ENCODE measurements at regions not wholly inside any gene's neighbourhood (a gene's known extent, or its start where the extent isn't known, plus 50 kb on each side); places are given as distances from the start of the nearest gene placed in this dataset.

DNA sequence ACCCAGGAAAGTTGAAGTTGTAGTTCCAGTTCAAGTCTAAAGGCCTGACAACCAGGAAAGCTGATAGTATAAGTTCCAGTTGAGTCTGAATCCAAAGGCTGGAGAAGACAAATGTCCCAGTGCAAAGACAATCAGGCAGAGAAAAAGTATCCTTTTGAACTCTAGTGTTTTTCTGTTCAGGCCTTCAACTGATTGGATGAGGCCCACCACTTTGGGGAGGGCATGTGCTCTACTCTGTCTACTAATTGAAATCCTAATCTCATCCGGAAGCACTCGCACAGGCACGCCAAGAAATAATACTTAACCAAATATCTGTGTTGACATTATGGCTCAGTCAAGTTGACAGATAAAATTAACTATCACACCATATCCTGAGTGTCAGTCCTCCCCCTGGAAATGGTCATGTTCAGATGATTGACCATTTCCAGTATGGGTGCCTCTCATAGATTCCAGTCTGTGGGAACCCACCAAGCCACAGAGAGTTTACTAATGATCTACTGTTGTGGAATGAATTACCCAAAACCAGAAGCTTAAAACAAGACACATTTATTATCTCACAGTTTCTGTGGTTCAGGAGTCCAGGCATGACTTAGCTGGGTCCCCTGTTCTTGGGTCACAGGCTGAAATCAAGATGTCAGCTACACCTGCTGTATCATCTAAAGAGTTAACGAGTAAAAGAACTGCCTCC lies 296.3 kb upstream of the ZP4 start:
- WGBS, 2 donors = 86% methylated on average over 4 of the region's 4 CpGs
- DNase-seq = no peak
- H3K36me3 ChIP-seq = no peaks in the 10 kb centered on the region
- no peaks in the 10 kb centered on the region for H3K27me3 ChIP-seq
- peaks cover 0 to 31% (median 0%) of the 10 kb centered on the region in 11 donors for H3K9me3 ChIP-seq
- H3K27ac ChIP-seq = no peak overlapping the region
- no peak for ATAC-seq
- no peak for TF ChIP-seq CTCF (IDR thresholded peaks at IDR 0.05)
- intact Hi-C loops (cut with DNase I) = no loop called here
- H3K4me3 ChIP-seq = no peak overlapping the region
- H3K4me1 ChIP-seq = no peaks in the 10 kb centered on the region

GRCh38 chr1:238177960-238178645 lies 287.4 kb upstream of the ZP4 start:
- no peak for ATAC-seq
- Histone ChIP-seq H3K4me3 (no peak overlapping the region), H3K4me1 (no peaks in the 10 kb centered on the region), H3K9me3 (peaks cover 0 to 29% (median 0%) of the 10 kb centered on the region in 11 donors), H3K36me3 (no peaks in the 10 kb centered on the region), H3K27me3 (no peaks in the 10 kb centered on the region), H3K27ac (no peak overlapping the region)
- no peak for DNase-seq
- intact Hi-C loops (cut with DNase I) = no loop called here
- no peak for TF ChIP-seq CTCF (IDR thresholded peaks at IDR 0.05)
- 74 to 77% methylated on average over 7 of the region's 7 CpGs for WGBS, 2 donors

GRCh38 chr1:238177351-238177750 lies 286.6 kb upstream of the ZP4 start:
- Histone ChIP-seq H3K4me3 (no peak overlapping the region), H3K4me1 (no peaks in the 10 kb centered on the region), H3K9me3 (peaks cover 0 to 22% (median 0%) of the 10 kb centered on the region in 11 donors), H3K27ac (no peak overlapping the region), H3K27me3 (no peaks in the 10 kb centered on the region), H3K36me3 (no peaks in the 10 kb centered on the region)
- DNase-seq (no peak), ATAC-seq (no peak)
- TF ChIP-seq CTCF (IDR thresholded peaks at IDR 0.05) = no peak
- intact Hi-C loops (cut with DNase I) = no loop called here
- 74 to 86% methylated on average over 1 of the region's 1 CpG for WGBS, 2 donors

- 68 to 92% methylated on average over 2 of the region's 2 CpGs for WGBS, 2 donors
Measured at GRCh38 chr1:238176441-238176840, 285.7 kb upstream of the ZP4 start.

More at GRCh38 chr1:238176441-238176840, 285.7 kb upstream of the ZP4 start:
- no peaks in the 10 kb centered on the region for H3K4me1 ChIP-seq
- H3K36me3 ChIP-seq = no peaks in the 10 kb centered on the region
- intact Hi-C loops (cut with DNase I) = no loop called here
- no peak for ATAC-seq
- no peak for DNase-seq
- TF ChIP-seq CTCF (IDR thresholded peaks at IDR 0.05) = no peak
- peaks cover 0 to 13% (median 0%) of the 10 kb centered on the region in 11 donors for H3K9me3 ChIP-seq
- H3K4me3 ChIP-seq = no peak overlapping the region
- H3K27ac ChIP-seq = no peak overlapping the region
- no peaks in the 10 kb centered on the region for H3K27me3 ChIP-seq

All from heart right ventricle (tissue), 16 donors.